ENCODE measurements at regions not wholly inside any gene's neighbourhood (a gene's known extent, or its start where the extent isn't known, plus 50 kb on each side); places are given as distances from the start of the nearest gene placed in this dataset.

DNA sequence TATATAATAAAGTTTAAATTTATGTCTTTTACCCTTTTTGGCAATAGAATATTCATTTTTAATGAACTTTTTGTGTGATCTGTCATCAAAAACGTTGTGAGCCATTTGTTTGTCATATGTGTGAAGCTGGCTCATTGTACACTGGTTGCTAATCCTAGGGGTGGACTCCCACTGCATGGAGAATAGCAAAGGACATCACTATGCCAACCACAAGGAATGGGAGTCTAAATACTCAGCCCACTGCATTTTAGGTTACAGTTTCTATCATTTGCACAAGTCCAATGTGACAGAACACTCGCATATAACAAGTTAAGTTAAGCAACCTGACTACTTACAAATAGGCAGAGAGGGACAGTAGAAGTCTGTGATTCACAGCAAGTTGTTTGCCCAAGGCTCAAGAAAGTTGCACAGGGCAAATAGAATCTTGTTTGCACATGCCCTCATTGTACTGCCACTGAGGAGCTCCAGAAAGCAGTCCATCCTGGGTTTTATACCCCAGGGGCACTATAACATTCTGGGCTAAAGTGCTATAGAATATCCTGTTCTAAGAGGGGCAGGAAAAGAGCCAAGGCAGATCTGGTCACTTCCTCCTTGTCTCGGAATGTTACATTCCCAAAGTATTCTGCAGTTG, 545.9 kb upstream of the GCFC2 start:
- TF ChIP-seq ZNF274 (IDR thresholded peaks at IDR 0.05; ENCODE audit: low read depth, low read length), result no peak
- no peak for TF ChIP-seq SUZ12 (IDR thresholded peaks at IDR 0.05; ENCODE audit: extremely low read depth, insufficient read depth, insufficient read length)
- TF ChIP-seq YY1 (IDR thresholded peaks at IDR 0.05; ENCODE audit: insufficient read depth, insufficient read length), result no peak

Measured in NT2/D1 (cell line).